Stimulated activated CD4-positive, alpha-beta T cell treated with anti-CD3 and anti-CD28 coated beads, Interleukin-4, amount 100 ng/mL, for 24 hours (primary cell): ENCODE measurements at regions not wholly inside any gene's neighbourhood (a gene's known extent, or its start where the extent isn't known, plus 50 kb on each side); places are given as distances from the start of the nearest gene placed in this dataset.

Experiments
- DNase-seq: peaks from one replicate; pipeline ENCODE4 v3.0.0-alpha.2; 2020

DNA sequence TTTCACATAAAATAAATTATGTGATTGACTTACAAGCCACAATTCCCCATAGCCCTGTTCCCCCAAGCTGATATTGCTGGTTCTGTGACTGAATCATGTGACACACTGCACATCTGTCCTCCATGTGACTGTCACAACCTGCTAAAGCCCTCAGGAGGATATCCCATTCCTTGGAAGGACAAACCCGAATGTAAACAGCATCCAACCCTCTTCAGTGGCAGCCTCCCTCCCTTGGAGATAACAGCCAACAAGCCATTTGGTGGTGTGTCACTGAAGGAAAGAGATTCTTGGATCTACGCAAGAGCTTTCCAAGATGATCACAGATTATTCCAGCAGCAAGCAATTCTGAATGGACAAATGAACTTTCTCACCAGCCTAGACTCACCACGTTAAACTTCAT is 153.9 kb upstream of the TIAM1 start:
- no peak for DNase-seq

DNA sequence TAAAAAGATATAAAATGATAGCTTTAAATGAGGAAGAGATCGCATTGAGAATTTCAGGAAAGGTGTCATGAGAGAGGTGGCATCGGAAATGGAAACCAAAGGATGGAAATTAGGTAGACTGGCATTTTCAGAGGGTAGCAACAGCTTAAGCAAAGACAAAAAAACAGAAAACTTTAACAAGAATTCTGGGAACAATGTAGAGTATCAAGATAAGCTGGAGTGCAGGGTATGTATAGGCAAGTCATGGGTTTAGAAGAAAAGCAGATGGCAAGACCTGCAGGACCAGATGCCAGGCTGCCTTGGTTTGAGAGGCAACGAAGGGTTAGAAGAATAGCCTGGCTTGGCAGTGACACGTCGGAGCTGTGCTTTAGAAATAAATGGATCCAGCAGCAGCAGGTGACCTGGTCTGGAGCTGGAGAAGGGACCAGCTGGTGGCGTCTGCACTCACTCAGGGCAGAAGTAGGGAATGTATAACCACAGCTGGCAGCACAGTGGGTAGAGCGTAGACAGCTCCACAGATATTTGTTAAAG is 149.4 kb upstream of the TIAM1 start:
- DNase-seq = no peak

DNA sequence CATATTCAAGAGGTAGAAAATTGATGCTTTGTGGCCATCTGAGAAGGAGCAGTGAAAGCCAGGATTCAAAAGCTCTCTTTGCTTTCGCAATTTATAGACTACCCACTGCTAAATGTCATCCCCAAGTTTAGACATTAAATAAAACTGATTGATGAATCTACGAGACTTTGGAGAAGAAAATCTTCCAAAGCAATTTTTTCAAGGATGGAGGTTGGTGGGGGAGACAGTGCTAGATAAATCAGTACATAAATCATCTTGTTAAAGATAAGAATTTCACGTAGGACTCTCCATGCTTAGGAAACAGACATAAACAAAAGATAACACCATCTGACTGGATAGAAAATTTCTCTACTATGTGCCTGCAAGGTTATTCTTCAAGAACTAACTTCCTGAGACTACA is 147.6 kb upstream of the TIAM1 start:
- DNase-seq = no peak

DNA sequence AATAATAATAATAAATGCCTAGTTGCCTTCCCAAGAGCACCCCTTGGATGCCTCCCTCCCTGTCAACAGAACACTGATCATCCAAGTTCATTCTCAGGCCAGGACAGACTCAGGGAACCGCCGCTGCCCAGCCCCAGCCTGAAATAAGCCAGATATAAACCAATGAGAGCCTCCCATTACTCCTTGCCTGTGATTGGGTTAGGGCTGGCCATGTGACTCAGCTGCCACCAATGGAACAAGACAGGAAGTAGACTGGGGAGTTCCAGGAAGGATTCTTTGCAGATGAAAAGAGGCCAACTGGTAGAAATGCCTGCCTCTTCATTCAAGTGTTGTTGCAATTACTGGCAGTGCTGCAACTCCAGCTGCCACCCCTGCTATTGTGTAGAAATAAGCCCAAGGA is 146.4 kb upstream of the TIAM1 start:
- no peak for DNase-seq

DNA sequence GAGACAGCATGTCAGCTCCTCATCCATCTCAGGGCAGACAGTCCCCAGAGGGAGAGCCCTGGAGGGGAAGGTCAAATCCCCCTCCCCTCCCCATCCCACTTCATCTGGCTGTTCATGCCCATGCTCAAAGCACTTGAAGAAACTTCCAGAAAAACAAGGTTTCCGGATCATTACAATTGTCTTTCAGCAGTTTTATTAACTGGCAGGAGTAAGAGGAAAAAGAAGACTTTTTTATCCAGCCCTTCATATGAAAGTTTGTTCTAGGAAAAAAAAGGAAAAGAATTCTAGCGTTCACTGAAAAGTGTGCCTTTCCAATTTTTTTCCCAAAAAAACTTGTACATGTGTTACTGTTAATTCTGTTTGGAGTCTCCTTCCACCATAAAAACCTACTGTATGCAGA is 145.7 kb upstream of the TIAM1 start:
- DNase-seq = no peak

DNA sequence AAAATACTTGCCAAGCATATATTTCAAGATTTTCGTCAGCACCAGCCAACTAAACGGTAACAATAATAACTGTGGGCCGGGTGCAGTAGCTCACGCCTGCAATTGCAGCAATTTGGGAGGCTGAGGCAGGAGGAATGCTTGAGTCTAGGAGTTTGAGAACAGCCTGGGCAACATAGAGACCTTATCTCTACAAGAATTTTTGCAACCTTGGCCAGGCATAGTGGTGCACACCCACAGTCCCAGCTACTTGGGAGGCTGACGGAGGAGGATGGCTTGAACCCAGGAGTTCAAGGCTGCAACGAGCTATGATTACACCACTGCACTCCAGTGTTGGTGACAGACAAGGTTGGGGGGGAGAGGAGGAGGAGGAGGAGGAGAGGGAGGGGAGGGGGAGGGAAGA is 145.0 kb upstream of the TIAM1 start:
- DNase-seq = no peak

DNA sequence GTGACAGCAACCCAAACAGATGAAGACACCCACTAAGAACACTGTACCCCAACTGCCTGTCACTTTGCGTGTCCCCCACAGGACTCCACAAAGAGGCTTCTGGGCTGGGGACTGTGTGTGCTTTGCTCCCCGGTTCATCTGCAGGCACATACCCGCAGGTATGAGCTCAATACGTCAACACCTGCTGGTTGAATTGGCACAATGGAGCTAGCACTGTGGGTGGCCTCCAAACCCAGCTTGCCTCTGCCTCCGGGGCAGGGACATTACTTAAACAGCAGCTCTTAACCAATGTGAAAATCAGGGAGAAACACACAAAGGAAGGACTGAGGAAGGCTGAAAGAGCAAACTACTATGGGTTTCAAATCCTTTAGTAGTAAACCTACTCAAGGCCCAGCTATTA is 140.2 kb upstream of the TIAM1 start:
- DNase-seq = no peak

DNA sequence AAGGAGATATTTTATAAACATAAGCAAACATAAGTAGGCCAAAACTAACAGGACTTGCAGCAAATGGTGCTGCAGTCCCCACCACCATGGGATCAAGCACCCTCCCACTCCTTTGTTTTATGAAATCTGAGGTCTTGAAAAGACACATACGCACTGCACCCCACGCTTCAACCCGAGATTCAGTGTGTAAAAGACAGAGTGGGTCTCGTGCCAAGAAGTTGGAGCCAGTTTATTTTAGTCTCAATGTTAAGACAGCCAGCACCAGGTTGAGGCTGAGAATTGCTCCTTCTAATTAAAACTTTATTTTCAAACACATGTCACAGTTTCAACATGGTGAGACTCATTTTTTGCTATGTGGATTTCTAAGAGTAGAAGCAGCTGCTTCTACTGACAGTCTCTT is 139.1 kb upstream of the TIAM1 start:
- no peak for DNase-seq

DNA sequence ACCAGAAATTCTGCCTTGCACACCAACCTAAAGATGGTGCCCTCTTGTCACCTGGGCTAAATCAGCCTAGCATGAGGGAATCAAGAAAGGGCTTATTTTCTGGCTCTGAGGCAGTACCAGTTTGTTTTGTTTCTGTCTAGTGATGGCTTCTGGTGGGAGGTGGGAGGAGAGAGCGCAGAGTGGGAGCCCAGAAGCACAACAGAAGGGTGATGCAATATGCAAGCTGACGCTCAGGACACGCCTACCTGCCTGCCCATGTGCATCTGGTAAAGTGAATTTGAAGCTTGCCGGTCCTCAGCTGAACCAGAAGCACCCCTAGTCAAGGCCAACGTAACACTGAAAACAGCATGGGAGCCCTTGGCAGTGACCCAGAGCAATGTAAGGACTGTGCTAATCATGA is 138.4 kb upstream of the TIAM1 start:
- no peak for DNase-seq

DNA sequence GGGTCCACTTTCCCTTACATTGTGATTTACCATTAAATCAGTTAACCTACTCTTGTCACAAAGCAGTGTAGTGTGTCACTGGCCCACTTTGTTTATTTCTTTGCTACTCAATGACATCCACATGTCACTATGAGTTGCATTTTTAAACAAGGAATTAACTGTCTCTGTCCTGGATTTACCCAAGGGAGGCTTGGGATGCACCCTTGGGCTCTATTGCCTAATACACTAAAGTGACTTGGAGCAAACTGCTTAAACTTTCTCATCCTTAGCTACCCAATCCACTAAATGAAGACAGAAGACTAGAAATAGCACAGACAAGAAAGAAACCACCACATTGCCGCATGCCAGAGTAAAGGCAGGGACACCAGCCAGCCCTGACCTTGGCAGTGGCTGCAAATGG is 136.2 kb upstream of the TIAM1 start:
- DNase-seq = no peak

DNA sequence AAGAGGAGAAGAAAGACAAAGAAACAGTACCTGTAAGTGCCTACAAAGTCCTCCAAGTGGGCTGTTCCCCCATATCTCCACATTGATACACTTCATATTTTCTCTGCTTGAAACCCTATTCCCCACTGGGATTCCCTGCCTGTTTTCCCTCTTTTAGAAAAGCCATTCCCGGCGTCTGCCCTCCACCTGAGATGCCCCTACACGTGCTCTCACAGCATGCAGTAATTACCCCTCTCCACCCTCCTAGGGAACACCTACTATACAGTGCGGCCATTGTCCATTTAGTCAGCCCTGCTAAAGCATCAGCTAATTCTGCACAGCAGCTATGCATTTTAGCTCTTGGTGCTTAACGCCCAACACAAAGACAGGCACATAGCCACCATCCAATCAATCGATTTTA is 135.7 kb upstream of the TIAM1 start:
- DNase-seq = no peak

DNA sequence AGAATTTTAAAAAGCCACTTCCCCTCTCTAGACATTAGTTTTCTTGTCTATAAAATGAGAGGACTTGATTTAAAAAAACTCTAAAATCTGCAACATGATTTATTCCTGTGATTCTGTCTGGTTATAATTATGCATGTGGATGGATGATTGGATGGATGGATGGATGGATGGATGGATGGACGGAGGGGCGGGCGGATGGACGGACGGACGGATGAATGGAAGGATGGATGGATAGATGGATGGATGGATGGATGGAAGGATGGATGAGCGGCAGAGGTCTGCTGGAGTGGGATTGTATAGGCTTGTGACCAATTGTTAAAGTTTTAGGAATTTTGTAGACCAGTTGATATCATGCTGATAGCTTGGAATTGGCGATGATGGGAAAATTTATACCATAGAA is 135.2 kb upstream of the TIAM1 start:
- DNase-seq = no peak

DNA sequence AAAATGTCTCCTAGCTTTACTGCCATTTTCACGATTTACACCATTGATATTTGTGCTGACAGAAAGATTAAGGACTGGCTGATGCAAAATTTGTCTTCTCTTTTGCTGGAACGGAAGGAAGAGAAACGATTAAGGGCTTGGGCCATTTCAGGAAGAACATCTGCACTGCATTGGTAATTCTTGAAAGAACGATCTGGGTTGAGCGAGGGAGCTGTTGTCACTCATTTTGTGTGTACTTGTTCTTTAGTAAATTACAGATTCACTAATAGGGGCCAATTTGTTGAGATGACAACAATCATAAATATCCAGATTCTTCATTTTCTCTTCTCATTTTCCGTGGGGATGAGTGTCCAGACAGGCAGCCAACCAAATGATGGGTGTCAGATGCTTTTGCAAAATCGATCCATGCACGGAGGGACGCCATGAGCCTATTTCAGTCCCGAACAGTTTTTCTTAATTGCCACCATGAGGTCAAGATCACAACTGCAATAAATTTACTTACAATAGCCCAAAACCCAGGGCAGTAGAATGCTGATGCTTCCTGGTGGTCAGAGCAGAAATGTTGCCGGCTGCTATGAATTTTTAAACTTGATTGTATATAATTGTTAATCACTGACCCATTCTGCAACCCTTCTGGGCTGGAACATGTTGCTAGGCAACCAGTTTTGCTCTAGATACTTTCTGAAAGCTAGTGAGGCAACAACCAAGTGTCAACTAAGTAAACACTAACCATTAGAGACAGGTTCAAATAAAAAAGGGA is 132.4 kb upstream of the TIAM1 start:
- no peak for DNase-seq

DNA sequence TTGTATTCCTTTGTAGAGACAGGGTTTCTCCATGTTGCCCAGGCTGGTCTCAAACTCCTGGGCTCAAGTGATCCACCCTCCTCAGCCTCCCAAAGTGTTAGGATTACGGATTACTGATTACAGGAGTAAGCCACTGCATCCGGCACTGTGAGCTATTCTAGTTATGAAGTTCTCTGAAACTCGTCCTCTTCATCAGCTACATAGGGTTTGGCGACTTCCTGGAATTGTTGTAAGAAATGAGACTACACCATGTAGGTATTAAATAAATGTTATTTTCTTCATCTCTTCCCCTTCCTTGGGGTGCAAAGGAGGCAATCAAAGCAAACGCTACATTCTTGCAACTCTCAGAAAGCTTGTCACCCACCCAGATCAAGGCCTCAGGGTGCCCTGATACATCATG is 131.2 kb upstream of the TIAM1 start:
- DNase-seq = no peak

DNA sequence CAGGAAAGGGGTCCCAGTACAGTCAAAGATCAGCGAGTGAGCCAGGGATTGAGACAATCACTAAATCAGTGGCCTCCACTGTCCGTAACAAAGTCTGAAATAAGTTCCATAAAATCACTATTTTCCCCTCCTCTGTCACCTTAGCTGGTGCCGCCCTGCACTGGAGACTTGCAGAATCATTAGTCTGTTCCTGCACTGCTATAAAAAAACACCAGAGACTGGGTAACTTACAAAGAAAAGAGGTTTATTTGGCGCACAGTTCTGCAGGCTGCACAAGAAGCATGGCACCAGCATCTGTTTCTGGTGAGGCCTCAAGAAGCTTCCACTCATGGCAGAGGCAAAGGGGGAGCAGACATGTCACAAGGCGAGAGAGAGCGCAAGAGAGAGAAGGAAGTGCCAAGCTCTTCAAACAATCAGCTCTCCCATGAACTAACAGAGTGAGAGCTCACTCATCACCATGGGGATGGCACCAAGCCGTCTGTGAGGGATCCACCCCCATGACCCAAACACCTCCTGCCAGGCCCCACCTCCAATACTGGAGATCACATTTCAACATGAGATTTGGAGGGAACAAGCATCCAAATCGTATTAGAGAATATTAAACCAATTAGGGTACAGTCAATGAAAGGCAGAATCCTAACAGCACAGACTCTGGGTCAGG is 129.8 kb upstream of the TIAM1 start:
- no peak for DNase-seq

DNA sequence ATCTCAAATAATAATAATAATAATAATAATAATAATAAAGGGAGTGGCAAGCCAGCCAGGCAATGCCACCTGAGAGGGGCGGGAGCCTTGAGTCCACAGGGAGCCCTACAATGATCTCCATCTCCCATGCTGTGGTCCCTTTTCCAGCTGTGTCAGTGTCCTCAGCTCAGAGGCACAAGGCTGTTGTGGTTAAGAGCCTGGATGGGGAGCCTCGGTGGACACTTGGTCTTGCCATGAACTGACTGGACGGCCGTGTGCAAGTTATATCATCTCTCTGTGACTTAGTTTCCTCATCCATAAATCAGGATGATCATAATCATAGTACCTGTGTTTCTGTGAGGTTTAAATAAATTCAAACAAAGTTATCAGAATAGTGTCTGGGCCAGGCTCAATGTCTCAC is 127.8 kb upstream of the TIAM1 start:
- no peak for DNase-seq

DNA sequence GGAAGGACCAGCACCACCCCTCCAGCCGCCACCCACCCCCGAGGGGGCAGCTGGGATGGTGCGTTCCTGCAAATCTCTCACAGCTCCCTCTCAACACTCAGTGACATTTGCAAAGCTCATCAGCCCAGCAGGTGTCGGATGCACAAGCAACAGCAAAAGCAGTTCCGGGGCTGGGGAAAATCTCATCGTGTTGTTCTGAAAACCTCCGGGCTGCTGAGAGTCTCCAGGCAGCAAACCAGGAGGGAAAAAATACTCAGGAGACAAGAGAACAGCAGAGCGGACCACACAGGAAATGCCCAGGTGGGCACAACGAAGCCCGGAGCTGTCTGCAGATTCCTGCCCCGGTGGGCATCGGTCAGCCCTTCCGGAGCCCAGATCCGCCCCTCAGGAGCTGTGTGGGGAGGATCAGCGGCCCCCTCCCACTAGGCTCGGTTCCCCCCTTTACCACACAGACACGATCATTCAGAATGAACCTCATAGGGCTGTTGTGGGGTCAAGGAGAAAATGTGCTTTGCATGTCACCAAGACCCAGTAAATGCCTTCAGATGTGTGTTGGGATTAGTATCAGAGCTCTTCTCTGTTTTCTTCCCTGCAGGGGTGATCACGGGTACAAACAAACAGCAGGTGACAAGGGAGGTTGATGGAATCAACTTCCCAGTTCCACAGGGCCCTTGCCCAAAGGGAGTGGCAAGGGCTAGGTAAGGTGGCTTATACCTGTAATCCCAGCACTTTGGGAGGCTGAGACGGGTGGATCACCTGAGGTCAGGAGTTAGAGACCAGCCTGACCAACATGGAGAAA is 127.0 kb upstream of the TIAM1 start:
- no peak for DNase-seq

DNA sequence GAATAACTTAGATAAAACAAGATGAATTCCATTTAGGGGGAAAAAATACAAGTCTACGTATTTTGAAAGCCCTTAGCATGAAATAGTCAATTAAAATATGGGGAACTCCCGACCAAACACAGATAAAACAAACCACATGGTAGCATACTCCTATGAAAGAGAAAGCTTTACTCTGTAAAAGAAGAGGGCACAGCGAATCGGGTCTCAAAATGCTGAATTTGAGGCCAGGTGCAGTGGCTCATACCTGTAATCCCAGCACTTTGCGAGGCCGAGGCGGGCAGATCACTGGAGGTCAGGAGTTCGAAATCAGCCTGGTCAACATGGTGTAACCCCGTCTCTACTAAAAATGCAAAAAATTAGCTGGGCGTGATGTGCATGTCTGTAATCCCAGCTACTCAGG is 116.9 kb upstream of the TIAM1 start:
- DNase-seq = no peak

DNA sequence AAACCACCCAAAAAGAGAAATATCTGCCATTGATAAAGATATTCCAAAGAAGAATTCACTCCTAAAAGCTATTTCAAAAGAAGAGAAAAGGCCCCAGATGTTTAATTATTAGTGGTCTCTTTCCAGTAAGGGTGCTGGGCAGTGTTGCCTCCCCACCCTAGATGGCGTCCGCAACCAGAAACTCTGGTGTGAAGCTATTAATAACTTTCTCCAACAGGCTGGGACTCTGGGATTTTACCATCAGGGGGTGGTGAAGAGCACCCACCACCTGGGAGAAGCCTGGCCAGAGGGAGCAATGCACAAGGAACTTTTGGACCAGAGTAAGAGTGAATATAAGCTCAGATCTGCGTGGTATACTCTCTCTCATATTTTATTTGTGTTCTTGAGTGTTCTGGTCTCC is 115.4 kb upstream of the TIAM1 start:
- no peak for DNase-seq

DNA sequence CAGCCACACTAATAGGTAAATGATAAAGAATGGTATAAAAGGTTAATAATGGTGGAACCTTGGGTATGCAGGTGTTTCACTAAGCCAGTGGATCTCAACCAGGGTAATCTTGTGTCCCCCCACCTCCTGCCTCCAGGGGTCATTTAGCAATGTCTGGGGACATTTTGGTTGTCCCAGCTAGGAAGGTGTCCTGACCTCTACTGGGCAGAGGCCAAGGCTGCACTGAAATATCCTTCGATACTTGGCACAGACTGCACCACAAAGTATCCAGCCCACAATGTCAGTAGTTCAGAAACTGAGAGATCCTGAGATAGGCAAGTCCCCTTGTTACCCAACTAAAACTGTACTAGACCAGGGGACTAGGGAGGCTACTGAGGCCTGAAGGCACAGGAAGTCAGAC is 113.6 kb upstream of the TIAM1 start:
- DNase-seq = no peak

DNA sequence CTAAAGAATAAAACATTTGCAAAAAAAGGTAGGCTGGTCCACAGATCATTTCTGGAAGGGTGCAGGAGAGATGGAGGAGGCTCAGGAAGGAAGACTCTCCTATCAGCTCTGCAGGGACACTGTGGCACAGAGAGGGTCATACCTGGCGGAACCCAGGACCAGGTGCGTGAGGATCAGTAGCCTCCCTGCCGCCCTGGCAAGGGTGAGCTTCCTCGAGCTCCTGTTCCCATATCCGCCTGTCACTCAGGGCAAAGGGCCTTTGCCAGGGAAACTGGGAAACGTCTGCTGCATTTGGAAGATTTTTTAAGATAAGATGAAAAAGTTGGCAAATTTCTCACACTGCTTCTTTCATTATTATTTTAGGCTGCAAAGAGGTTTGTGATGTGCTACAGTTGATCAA is 112.1 kb upstream of the TIAM1 start:
- no peak for DNase-seq

DNA sequence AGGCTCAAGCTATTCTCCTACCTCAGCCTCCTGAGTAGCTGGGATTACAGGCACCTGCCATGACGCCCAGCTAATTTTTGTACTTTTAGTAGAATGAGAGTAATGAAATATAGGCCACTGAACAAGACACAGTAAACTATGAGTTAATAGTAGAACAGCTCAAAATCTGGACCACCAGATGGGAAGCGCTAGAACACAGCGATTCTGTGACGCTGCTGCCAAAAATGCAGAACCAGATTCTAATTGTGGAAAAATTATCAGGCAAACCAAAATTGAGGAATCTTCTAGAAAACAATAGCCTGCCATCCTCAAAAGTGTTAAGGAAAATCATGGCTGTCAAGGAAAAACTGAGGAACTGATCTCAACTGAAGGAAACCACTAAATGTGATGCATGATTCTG is 111.4 kb upstream of the TIAM1 start:
- no peak for DNase-seq

DNA sequence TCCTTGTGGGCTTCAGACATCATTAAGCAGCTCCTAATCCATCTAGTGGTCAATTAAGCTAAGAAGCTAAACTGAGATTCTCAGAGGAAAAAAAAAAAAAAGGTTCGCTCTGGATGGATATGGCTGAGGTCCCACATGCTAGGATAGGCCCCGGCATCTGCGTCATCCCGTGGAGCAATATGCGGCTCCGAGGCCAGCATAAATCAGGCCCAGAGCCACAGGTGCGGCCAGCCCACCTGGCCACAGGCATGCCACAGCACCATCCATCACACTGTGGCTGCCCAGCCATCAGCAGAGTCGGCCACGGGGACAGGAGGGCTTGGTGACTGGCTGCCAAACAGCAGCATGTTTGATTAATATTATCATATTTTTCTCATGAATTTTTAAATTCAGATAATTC is 106.9 kb upstream of the TIAM1 start:
- DNase-seq = no peak

DNA sequence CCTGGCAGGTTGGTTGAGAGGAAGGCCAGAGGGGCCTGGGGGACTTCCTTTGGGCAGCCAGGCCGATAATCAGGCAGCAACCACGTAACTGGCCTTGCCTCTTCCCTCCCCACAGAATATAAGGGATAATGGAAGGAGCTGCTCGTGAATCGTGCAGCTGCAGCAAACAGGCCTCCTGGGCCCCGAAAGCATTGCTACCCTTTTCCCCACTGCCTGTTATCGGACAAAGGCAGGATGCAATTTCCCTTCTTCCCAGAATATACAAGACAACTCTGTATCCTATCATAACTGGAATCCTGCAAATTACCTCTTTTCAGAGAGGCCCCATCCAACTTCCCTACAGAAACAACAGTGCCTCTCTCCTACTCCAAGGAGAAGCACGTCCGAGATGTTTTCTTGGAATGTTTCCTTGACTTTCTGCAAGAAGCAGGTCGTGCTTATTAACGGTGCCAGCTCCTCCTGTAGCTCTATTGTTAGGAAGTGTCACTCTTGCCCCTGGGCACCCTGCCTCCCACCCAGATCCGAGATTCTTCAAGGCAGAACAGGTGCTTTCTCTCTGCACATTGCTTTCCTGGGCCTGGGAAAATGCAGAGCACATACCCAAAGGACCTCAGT is 106.0 kb upstream of the TIAM1 start:
- DNase-seq = no peak
